MM.1S (cell line): ENCODE measurements at regions not wholly inside any gene's neighbourhood (a gene's known extent, or its start where the extent isn't known, plus 50 kb on each side); places are given as distances from the start of the nearest gene placed in this dataset.

Source experiments
- CTCF ChIP-seq: fragments of 300-600 bp; sonication (generic); IDR thresholded peaks from 2 replicates; pipeline ENCODE4 v1.5.1; 2016; ENCODE audit warnings: antibody characterized with exemption, low read length, mixed read lengths
- EZH2phosphoT487 ChIP-seq: fragments of 300-600 bp; sonication (generic); IDR thresholded peaks from 2 replicates; pipeline ENCODE4 v1.6.1; 2018; ENCODE audit warnings: antibody characterized with exemption, low read length

- no peak for TF ChIP-seq CTCF
- no peak for TF ChIP-seq EZH2phosphoT487
Observed at GRCh38 chr9:135401218-135401617, 78.4 kb upstream of the PPP1R26 start.
